ENCODE measurements at regions not wholly inside any gene's neighbourhood (a gene's known extent, or its start where the extent isn't known, plus 50 kb on each side); places are given as distances from the start of the nearest gene placed in this dataset.

DNA sequence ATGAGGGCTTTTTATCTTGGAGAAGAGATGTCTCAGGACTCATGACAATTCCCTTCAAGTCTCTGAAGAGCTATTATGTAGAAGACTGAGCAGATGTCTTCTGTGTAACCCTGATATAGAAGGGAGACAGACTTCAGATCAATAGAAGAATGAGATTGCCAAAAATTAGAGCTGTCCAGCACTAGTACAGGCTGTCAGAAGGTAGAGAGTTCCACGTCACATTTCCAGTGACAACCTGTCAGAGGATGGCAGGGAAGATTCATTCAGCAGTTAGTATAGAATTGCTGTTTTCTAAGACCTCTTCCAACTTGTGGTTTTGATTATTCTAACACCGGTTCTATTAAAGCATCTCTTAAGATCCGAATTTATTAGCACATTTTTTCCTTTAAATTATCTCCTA is 520.6 kb downstream of the RBFOX1 start:
- TF ChIP-seq, protein P1, sequence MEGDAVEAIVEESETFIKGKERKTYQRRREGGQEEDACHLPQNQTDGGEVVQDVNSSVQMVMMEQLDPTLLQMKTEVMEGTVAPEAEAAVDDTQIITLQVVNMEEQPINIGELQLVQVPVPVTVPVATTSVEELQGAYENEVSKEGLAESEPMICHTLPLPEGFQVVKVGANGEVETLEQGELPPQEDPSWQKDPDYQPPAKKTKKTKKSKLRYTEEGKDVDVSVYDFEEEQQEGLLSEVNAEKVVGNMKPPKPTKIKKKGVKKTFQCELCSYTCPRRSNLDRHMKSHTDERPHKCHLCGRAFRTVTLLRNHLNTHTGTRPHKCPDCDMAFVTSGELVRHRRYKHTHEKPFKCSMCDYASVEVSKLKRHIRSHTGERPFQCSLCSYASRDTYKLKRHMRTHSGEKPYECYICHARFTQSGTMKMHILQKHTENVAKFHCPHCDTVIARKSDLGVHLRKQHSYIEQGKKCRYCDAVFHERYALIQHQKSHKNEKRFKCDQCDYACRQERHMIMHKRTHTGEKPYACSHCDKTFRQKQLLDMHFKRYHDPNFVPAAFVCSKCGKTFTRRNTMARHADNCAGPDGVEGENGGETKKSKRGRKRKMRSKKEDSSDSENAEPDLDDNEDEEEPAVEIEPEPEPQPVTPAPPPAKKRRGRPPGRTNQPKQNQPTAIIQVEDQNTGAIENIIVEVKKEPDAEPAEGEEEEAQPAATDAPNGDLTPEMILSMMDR (IDR thresholded peaks at IDR 0.05), result no peak
- TF ChIP-seq POLR2A (IDR thresholded peaks at IDR 0.05), result no peak
